ENCODE measurements at regions not wholly inside any gene's neighbourhood (a gene's known extent, or its start where the extent isn't known, plus 50 kb on each side); places are given as distances from the start of the nearest gene placed in this dataset.

DNA sequence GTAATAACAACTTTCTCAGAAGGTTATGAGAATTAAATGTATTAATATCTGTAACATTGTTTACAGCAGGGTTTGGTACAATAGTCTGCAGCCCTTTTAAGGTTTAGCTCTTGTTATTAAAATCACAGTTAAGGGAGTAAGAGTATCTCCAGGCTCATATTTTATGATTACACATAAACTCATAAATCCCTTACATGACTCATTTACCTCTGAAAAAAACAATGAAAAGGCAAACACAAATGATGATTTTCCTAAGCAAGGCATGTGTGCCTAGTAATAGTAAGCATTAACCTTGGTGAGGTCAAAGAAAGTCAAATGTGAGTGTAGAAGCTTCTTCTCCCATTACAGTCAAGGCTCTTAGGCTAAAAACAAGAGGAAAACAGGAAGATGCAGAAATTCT, 84.5 kb upstream of the ADGRL4 start:
- Histone ChIP-seq H3K36me3 (ENCODE audit: control insufficient read depth, insufficient read depth, low read length) (no peaks in the 10 kb centered on the region), H3K9ac (ENCODE audit: low read depth, low read length) (no peak overlapping the region), H3K4me3 (ENCODE audit: low read depth, low read length) (no peak overlapping the region), H3K27ac (ENCODE audit: low read depth, low read length) (no peak overlapping the region), H3K4me1 (ENCODE audit: control insufficient read depth, insufficient read depth, low read length) (no peaks in the 10 kb centered on the region), H3K9me3 (ENCODE audit: control insufficient read depth, insufficient read depth, low read length) (no peaks in the 10 kb centered on the region), H3K27me3 (ENCODE audit: control insufficient read depth, insufficient read depth, low read length) (no peaks in the 10 kb centered on the region)

- Histone ChIP-seq H3K9me3 (ENCODE audit: control insufficient read depth, insufficient read depth, low read length) (no peaks in the 10 kb centered on the region), H3K27ac (ENCODE audit: low read depth, low read length) (no peak overlapping the region), H3K4me3 (ENCODE audit: low read depth, low read length) (no peak overlapping the region), H3K36me3 (ENCODE audit: control insufficient read depth, insufficient read depth, low read length) (no peaks in the 10 kb centered on the region), H3K9ac (ENCODE audit: low read depth, low read length) (no peak overlapping the region), H3K4me1 (ENCODE audit: control insufficient read depth, insufficient read depth, low read length) (no peaks in the 10 kb centered on the region), H3K27me3 (ENCODE audit: control insufficient read depth, insufficient read depth, low read length) (no peaks in the 10 kb centered on the region)
Measured at GRCh38 chr1:79089946-79090345, 83.4 kb upstream of the ADGRL4 start.

GRCh38 chr1:79082233-79082632, 75.7 kb upstream of the ADGRL4 start:
- Histone ChIP-seq H3K4me3 (ENCODE audit: low read depth, low read length) (no peak overlapping the region), H3K9me3 (ENCODE audit: control insufficient read depth, insufficient read depth, low read length) (no peaks in the 10 kb centered on the region), H3K9ac (ENCODE audit: low read depth, low read length) (no peak overlapping the region), H3K27me3 (ENCODE audit: control insufficient read depth, insufficient read depth, low read length) (no peaks in the 10 kb centered on the region), H3K36me3 (ENCODE audit: control insufficient read depth, insufficient read depth, low read length) (no peaks in the 10 kb centered on the region), H3K4me1 (ENCODE audit: control insufficient read depth, insufficient read depth, low read length) (peaks cover 8% of the 10 kb centered on the region), H3K27ac (ENCODE audit: low read depth, low read length) (no peak overlapping the region)

GRCh38 chr1:79079770-79080169, 73.2 kb upstream of the ADGRL4 start:
- Histone ChIP-seq H3K9me3 (ENCODE audit: control insufficient read depth, insufficient read depth, low read length) (no peaks in the 10 kb centered on the region), H3K4me3 (ENCODE audit: low read depth, low read length) (no peak overlapping the region), H3K27ac (ENCODE audit: low read depth, low read length) (peak overlapping the region; percentile 69), H3K36me3 (ENCODE audit: control insufficient read depth, insufficient read depth, low read length) (no peaks in the 10 kb centered on the region), H3K9ac (ENCODE audit: low read depth, low read length) (no peak overlapping the region), H3K4me1 (ENCODE audit: control insufficient read depth, insufficient read depth, low read length) (peaks cover 8% of the 10 kb centered on the region), H3K27me3 (ENCODE audit: control insufficient read depth, insufficient read depth, low read length) (no peaks in the 10 kb centered on the region)

GRCh38 chr1:79074975-79075374, 68.4 kb upstream of the ADGRL4 start:
- Histone ChIP-seq H3K9me3 (ENCODE audit: control insufficient read depth, insufficient read depth, low read length) (no peaks in the 10 kb centered on the region), H3K27me3 (ENCODE audit: control insufficient read depth, insufficient read depth, low read length) (no peaks in the 10 kb centered on the region), H3K36me3 (ENCODE audit: control insufficient read depth, insufficient read depth, low read length) (no peaks in the 10 kb centered on the region), H3K9ac (ENCODE audit: low read depth, low read length) (no peak overlapping the region), H3K4me3 (ENCODE audit: low read depth, low read length) (no peak overlapping the region), H3K4me1 (ENCODE audit: control insufficient read depth, insufficient read depth, low read length) (peaks cover 7% of the 10 kb centered on the region), H3K27ac (ENCODE audit: low read depth, low read length) (no peak overlapping the region)

- H3K27ac ChIP-seq (ENCODE audit: low read depth, low read length), result no peak overlapping the region
Measured at GRCh38 chr1:79069828-79070227, 63.3 kb upstream of the ADGRL4 start.

GRCh38 chr1:79059341-79059740, 52.8 kb upstream of the ADGRL4 start:
- no peaks in the 10 kb centered on the region for H3K4me1 ChIP-seq (ENCODE audit: control insufficient read depth, insufficient read depth, low read length)
- no peaks in the 10 kb centered on the region for H3K27me3 ChIP-seq (ENCODE audit: control insufficient read depth, insufficient read depth, low read length)
- H3K27ac ChIP-seq (ENCODE audit: low read depth, low read length), result no peak overlapping the region
- H3K36me3 ChIP-seq (ENCODE audit: control insufficient read depth, insufficient read depth, low read length), result no peaks in the 10 kb centered on the region
- H3K4me3 ChIP-seq (ENCODE audit: low read depth, low read length), result no peak overlapping the region
- no peaks in the 10 kb centered on the region for H3K9me3 ChIP-seq (ENCODE audit: control insufficient read depth, insufficient read depth, low read length)
- no peak overlapping the region for H3K9ac ChIP-seq (ENCODE audit: low read depth, low read length)

More at GRCh38 chr1:79069828-79070227, 63.3 kb upstream of the ADGRL4 start:
- Histone ChIP-seq H3K27me3 (ENCODE audit: control insufficient read depth, insufficient read depth, low read length) (no peaks in the 10 kb centered on the region), H3K9ac (ENCODE audit: low read depth, low read length) (no peak overlapping the region), H3K4me1 (ENCODE audit: control insufficient read depth, insufficient read depth, low read length) (no peaks in the 10 kb centered on the region), H3K36me3 (ENCODE audit: control insufficient read depth, insufficient read depth, low read length) (no peaks in the 10 kb centered on the region), H3K9me3 (ENCODE audit: control insufficient read depth, insufficient read depth, low read length) (no peaks in the 10 kb centered on the region), H3K4me3 (ENCODE audit: low read depth, low read length) (no peak overlapping the region)

Data from HUES48 (cell line).